Esophagus squamous epithelium (tissue), 4 donors: ENCODE measurements at regions not wholly inside any gene's neighbourhood (a gene's known extent, or its start where the extent isn't known, plus 50 kb on each side); places are given as distances from the start of the nearest gene placed in this dataset.

Experiments used
- POLR2A ChIP-seq, 4 donors: fragments of 450-650 bp; IDR thresholded peaks; one replicate each; pipeline ENCODE4 v1.6.1; 2017; ENCODE audit warnings: antibody characterized with exemption in 4 of 4, mild to moderate bottlenecking in 4 of 4, moderate library complexity in 3 of 4
- TF ChIP-seq, protein P1 (sequence below), 6 experiments: fragments of 450-650 bp in 4 of 6; fragments of 200-600 bp in 2 of 6; sonication (generic) in 2 of 6; IDR thresholded peaks; one replicate each; pipeline ENCODE4 v1.5.1; 2016 to 2019; ENCODE audit warnings: antibody characterized with exemption in 6 of 6, mild to moderate bottlenecking in 4 of 6, moderate library complexity in 4 of 6

DNA sequence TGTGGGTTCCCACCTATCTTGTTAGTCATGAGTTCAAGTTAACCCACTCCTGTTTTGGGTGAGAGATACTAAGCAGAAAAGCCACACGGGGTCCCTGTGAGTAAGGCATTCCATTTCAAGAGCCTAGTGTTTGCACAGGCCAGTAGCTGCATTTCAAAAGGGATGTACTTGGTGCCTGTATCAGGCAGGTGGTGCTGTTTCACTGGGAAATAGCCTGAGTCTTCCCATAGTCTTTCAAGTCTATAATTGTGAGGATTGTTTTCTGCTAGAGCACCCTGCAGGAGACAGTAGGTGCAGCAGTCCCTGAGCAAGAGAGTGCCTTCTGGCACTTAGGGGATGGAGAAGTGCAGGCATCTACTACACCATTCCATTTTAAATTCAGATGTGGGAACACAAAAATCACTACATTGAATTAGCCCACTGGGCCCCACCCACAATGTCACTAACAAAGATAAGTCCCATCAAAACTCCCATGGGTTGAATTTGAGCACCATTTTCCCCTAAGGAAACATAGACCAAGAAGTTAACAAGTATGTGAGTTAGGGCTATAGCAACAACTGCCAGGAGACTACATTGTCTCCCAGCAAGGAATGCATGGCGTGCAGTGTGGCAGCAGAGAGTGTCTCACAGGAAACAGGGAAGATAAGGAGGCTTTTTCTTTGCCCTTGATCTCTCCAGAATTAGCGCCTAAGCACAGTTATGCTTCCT, 263.2 kb downstream of the COX7C start:
- TF ChIP-seq POLR2A (IDR thresholded peaks at IDR 0.05): no peak
- TF ChIP-seq, protein P1, sequence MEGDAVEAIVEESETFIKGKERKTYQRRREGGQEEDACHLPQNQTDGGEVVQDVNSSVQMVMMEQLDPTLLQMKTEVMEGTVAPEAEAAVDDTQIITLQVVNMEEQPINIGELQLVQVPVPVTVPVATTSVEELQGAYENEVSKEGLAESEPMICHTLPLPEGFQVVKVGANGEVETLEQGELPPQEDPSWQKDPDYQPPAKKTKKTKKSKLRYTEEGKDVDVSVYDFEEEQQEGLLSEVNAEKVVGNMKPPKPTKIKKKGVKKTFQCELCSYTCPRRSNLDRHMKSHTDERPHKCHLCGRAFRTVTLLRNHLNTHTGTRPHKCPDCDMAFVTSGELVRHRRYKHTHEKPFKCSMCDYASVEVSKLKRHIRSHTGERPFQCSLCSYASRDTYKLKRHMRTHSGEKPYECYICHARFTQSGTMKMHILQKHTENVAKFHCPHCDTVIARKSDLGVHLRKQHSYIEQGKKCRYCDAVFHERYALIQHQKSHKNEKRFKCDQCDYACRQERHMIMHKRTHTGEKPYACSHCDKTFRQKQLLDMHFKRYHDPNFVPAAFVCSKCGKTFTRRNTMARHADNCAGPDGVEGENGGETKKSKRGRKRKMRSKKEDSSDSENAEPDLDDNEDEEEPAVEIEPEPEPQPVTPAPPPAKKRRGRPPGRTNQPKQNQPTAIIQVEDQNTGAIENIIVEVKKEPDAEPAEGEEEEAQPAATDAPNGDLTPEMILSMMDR (IDR thresholded peaks at IDR 0.05): peak; percentile 15 to 60 (median 43)
